OCI-LY3 (cell line): ENCODE measurements at regions not wholly inside any gene's neighbourhood (a gene's known extent, or its start where the extent isn't known, plus 50 kb on each side); places are given as distances from the start of the nearest gene placed in this dataset.
"Not testable (repeated sequence)": the region's sequence is repeated elsewhere in the genome, so short reads cannot be mapped to it uniquely, and the experiment has no call there.

Experiments used
- CTCF ChIP-seq: fragments of 200-600, 300-600 bp; sonication (generic); IDR thresholded peaks from 2 replicates; pipeline ENCODE4 v1.5.1; 2014; ENCODE audit warnings: antibody characterized with exemption, low read length, low read depth
- EZH2phosphoT487 ChIP-seq: fragments of 200-600 bp; shearing (Covaris generic); IDR thresholded peaks from 2 replicates; pipeline ENCODE4 v1.6.1; 2018; ENCODE audit warnings: antibody characterized with exemption, mixed run types, low read depth

- not testable (repeated sequence) for TF ChIP-seq CTCF, EZH2phosphoT487
Measured at GRCh38 chr2:87076253-87077123, 54.8 kb upstream of the PLGLB1 start.
